GM21619 (cell line): ENCODE measurements at regions not wholly inside any gene's neighbourhood (a gene's known extent, or its start where the extent isn't known, plus 50 kb on each side); places are given as distances from the start of the nearest gene placed in this dataset.
"Not testable (repeated sequence)": the region's sequence is repeated elsewhere in the genome, so short reads cannot be mapped to it uniquely, and the experiment has no call there.

Experiments used
- ATAC-seq: cut with Tn5 transposase; IDR thresholded peaks from one replicate; pipeline ENCODE4 v1.9.1; 2021; ENCODE audit not compliant: unreplicated experiment

- no peak for ATAC-seq
Measured at GRCh38 chr4:176622251-176622948, 170.3 kb downstream of the VEGFC start.

GRCh38 chr4:176624983-176625610 is 167.6 kb downstream of the VEGFC start:
- ATAC-seq, result not testable (repeated sequence)

DNA sequence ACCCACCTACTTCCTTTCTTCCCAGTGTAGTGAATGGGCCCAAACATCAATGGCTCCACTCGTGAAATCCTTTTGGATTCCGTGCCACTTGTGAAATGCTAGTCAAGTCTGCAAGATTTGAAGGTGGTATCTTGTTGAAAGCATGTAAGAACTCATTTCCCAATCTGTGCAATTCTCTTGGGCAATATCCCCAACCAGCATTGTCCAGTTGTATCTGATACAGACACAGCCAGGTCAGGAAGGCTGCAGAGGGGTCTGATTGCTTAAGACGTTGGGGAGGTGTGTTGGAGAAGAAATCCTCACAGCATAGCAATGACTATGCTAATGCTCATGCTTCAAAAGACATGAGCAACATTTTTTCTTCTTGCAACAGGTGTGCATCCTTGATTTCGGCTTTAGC is 164.8 kb downstream of the VEGFC start:
- no peak for ATAC-seq

DNA sequence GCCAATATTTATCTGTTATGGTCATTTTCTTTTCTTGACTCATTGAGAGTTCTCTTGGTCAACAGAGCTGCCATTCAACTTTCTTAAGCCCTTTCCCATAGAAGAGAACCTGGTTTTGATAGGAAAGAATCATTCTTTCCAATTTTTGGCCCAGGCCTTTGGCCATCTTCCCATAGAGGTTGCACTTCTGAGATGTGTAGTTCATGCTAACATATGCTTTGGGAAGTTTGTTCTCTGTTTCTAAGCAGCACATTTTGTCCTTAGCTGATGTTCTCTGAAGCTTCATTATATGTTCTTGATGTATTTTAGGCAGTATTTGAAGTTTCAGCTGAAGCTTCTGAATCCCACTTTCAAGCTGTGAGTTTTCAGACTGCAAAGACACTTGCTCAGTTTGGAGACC is 161.1 kb downstream of the VEGFC start:
- ATAC-seq, result no peak
